ENCODE measurements at regions not wholly inside any gene's neighbourhood (a gene's known extent, or its start where the extent isn't known, plus 50 kb on each side); places are given as distances from the start of the nearest gene placed in this dataset.

DNA sequence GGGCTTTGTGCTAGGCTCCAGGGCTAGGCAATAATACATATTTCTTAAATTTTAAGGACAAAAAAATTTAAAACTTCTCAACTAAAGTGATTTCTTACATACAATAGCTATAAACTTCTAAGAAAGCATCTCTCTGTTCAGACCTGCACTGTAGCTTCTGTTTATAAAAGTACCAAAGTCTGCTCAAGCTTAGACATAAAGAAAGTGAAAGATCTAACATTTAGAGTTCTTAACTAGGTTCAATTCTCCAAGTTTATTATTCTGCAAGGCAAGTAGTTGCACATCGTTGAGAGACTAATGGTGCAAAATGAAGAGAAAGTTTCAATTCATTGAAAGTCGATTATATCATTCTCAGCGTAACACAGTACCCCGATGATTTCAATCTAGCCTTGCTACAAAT, 857.4 kb upstream of the HTR2C start:
- no peaks in the 10 kb centered on the region for H3K27me3 ChIP-seq (replicated peaks in 1 of 4; ENCODE audit: control insufficient read depth in 3 of 4, extremely low read depth in 1 of 4, insufficient read depth in 3 of 4, low read length in 3 of 4)
- no peak overlapping the region for H3K4me3 ChIP-seq (ENCODE audit: extremely low read depth in 1 of 4, insufficient read depth in 2 of 4, low read depth in 3 of 4, low read length in 4 of 4)
- H3K9me3 ChIP-seq (ENCODE audit: insufficient read depth in 2 of 2, low read depth in 1 of 2, low read length in 1 of 2), result no peaks in the 10 kb centered on the region
- no peak overlapping the region for H3K23ac ChIP-seq (ENCODE audit: insufficient read length)
- no peak overlapping the region for H2BK120ac ChIP-seq (replicated peaks; ENCODE audit: low read depth, low read length)
- no peak overlapping the region for H2BK15ac ChIP-seq (ENCODE audit: low read length)
- CTCF ChIA-PET (ENCODE audit: partially characterized antibody), result interaction anchor here (0.8 kb wide), 1 partner anchor 326 kb away, joined by 3 read pairs; no protein-coding TSS in a partner anchor
- H3K56ac ChIP-seq (replicated peaks; ENCODE audit: insufficient read length, low read depth, low read length), result no peak overlapping the region
- no peaks in the 10 kb centered on the region for H3K79me2 ChIP-seq (ENCODE audit: control insufficient read depth in 1 of 2, insufficient read depth in 2 of 2, low read length in 2 of 2)
- DNase-seq (ENCODE audit: low read depth in 1 of 2, low spot score in 2 of 2) (no peak), FAIRE-seq (peak; percentile 36)
- no peaks in the 10 kb centered on the region for H3K23me2 ChIP-seq (ENCODE audit: low read depth, low read length)
- H4K8ac ChIP-seq (ENCODE audit: extremely low read depth, insufficient read depth, low read length), result no peak overlapping the region
- no peaks in the 10 kb centered on the region for H4K20me1 ChIP-seq (replicated peaks in 1 of 2; ENCODE audit: control insufficient read depth in 1 of 2, insufficient read depth in 2 of 2, low read length in 2 of 2)
- H3K4me2 ChIP-seq (ENCODE audit: insufficient read depth in 1 of 2, low read depth in 2 of 2, low read length in 2 of 2), result no peak overlapping the region
- H3K4me1 ChIP-seq (replicated peaks in 1 of 4; ENCODE audit: control insufficient read depth in 3 of 4, insufficient read depth in 4 of 4, low read length in 3 of 4), result no peaks in the 10 kb centered on the region
- no peak overlapping the region for H2AFZ ChIP-seq (ENCODE audit: low read length)
- no peak overlapping the region for H4K5ac ChIP-seq (ENCODE audit: insufficient read length, low read depth, low read length)
- H3K9ac ChIP-seq (replicated peaks in 1 of 4; ENCODE audit: extremely low read depth in 1 of 4, low read depth in 3 of 4, low read length in 3 of 4), result no peak overlapping the region
- no peak overlapping the region for H3K27ac ChIP-seq (ENCODE audit: low read depth, low read length)
- no peak overlapping the region for H3K14ac ChIP-seq (ENCODE audit: insufficient read length)
- H3K36me3 ChIP-seq (ENCODE audit: control insufficient read depth in 2 of 4, insufficient read depth in 4 of 4, low read length in 3 of 4), result no peaks in the 10 kb centered on the region; a peak in 1 of 8 replicates
- H2BK20ac ChIP-seq (ENCODE audit: low read length), result no peak overlapping the region
- whole genome bisulfite sequencing, 2 experiments (ENCODE audit: extremely low coverage in 1 of 2, insufficient coverage in 1 of 2, insufficient read length in 1 of 2, insufficient replicate concordance in 2 of 2, low coverage in 1 of 2, low lambda C conversion rate in 2 of 2, missing lambda C conversion rate in 1 of 2), result 84% methylated on average over 4 of the region's 4 CpGs; no CpG with 5 or more reads in 1 of the 2 experiments
- H3K4ac ChIP-seq (replicated peaks; ENCODE audit: insufficient read length, low read depth, low read length), result no peak overlapping the region
- no peak overlapping the region for H2BK12ac ChIP-seq (ENCODE audit: low read depth, low read length)
- POLR2A ChIA-PET (ENCODE audit: partially characterized antibody), result no interaction called here
- H2AK5ac ChIP-seq (ENCODE audit: low read depth, low read length), result no peak overlapping the region
- H2BK5ac ChIP-seq (ENCODE audit: low read depth, low read length), result no peak overlapping the region
- no peak for TF ChIP-seq SUZ12 (IDR thresholded peaks at IDR 0.05; ENCODE audit: low read length)
- TF ChIP-seq PHF8 (conservative IDR thresholded peaks at IDR 0.05; ENCODE audit: low read depth, low read length), result no peak
- no peak for TF ChIP-seq SIN3A (conservative IDR thresholded peaks at IDR 0.05 in 1 of 2, IDR thresholded peaks at IDR 0.05 in 1 of 2; ENCODE audit: low read depth in 1 of 2, low read length in 2 of 2)
- no peak for TF ChIP-seq BRCA1 (IDR thresholded peaks at IDR 0.05; ENCODE audit: low read depth, low read length)
- TF ChIP-seq TEAD4 (IDR thresholded peaks at IDR 0.05; ENCODE audit: low read depth, low read length), result no peak
- TF ChIP-seq RAD21 (IDR thresholded peaks at IDR 0.05 in 1 of 2, conservative IDR thresholded peaks at IDR 0.05 in 1 of 2; ENCODE audit: low read depth in 2 of 2, low read length in 2 of 2), result no peak
- TF ChIP-seq POLR2AphosphoS5 (IDR thresholded peaks at IDR 0.05; ENCODE audit: low read depth, low read length), result no peak
- no peak for TF ChIP-seq JUN (IDR thresholded peaks at IDR 0.05; ENCODE audit: low read depth, low read length)
- no peak for TF ChIP-seq BACH1 (IDR thresholded peaks at IDR 0.05; ENCODE audit: low read length)
- TF ChIP-seq, protein P1, sequence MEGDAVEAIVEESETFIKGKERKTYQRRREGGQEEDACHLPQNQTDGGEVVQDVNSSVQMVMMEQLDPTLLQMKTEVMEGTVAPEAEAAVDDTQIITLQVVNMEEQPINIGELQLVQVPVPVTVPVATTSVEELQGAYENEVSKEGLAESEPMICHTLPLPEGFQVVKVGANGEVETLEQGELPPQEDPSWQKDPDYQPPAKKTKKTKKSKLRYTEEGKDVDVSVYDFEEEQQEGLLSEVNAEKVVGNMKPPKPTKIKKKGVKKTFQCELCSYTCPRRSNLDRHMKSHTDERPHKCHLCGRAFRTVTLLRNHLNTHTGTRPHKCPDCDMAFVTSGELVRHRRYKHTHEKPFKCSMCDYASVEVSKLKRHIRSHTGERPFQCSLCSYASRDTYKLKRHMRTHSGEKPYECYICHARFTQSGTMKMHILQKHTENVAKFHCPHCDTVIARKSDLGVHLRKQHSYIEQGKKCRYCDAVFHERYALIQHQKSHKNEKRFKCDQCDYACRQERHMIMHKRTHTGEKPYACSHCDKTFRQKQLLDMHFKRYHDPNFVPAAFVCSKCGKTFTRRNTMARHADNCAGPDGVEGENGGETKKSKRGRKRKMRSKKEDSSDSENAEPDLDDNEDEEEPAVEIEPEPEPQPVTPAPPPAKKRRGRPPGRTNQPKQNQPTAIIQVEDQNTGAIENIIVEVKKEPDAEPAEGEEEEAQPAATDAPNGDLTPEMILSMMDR (IDR thresholded peaks at IDR 0.05; ENCODE audit: control extremely low read depth in 1 of 3, insufficient read depth in 1 of 3, low read depth in 1 of 3, low read length in 3 of 3), result no peak
- no peaks in the 10 kb centered on the region for H3K79me1 ChIP-seq (ENCODE audit: low read depth, low read length)
- H3K18ac ChIP-seq (ENCODE audit: extremely low read depth, low read length), result no peak overlapping the region
- H4K91ac ChIP-seq (replicated peaks; ENCODE audit: insufficient read length, low read length), result no peak overlapping the region
